ENCODE measurements at regions not wholly inside any gene's neighbourhood (a gene's known extent, or its start where the extent isn't known, plus 50 kb on each side); places are given as distances from the start of the nearest gene placed in this dataset.

- no peak for TF ChIP-seq CTCF (IDR thresholded peaks at IDR 0.05)
- no peak for TF ChIP-seq POLR2A (IDR thresholded peaks at IDR 0.05)
Measured at GRCh38 chr13:57857945-57858344, 226.4 kb downstream of the PCDH17 start.
